Activated T-cell treated with anti-CD3 and anti-CD28 coated beads for 1 hour (primary cell): ENCODE measurements at regions not wholly inside any gene's neighbourhood (a gene's known extent, or its start where the extent isn't known, plus 50 kb on each side); places are given as distances from the start of the nearest gene placed in this dataset.

ENCODE experiments used
- DNase-seq: peaks from one replicate; pipeline ENCODE4 v3.0.0-alpha.2; 2020; ENCODE audit warnings: low read depth

DNA sequence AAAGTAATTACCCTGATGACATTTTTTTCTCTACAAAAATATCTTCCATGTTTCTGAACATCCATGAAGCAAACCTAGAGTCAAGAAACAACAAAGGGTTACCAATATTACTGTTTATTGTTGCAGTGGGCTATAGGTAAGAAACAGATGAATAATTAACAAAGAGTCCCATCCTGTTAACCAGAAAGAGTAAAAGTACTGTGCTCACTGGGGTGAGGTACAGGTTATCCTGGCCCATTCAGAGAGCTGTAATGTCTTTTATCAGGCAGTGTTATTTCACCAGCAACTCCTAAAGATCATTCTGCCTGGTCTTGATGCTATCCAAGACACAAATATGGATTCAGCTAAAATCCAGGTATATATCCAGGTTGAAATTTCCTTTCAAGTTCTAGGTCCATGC is 754.9 kb downstream of the SATB2 start:
- DNase-seq = no peak

DNA sequence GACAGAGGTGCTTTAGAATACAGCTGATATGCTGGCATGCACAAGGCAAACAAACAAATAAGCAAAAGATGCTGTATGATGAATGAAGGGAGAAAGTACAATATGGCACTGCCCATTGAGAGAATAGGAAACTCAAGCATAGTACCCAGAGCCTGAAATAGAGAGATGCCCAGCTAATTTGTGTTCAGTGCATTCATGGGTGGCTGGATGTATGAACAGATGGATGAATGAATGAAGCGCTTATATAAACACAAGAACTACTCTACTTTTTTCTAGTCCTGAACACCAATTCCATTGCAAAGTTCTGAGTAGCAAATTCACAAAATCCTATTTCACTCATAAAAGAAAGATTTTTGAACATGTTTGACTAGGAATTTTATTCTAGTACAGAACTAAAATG is 756.3 kb downstream of the SATB2 start:
- DNase-seq = no peak

DNA sequence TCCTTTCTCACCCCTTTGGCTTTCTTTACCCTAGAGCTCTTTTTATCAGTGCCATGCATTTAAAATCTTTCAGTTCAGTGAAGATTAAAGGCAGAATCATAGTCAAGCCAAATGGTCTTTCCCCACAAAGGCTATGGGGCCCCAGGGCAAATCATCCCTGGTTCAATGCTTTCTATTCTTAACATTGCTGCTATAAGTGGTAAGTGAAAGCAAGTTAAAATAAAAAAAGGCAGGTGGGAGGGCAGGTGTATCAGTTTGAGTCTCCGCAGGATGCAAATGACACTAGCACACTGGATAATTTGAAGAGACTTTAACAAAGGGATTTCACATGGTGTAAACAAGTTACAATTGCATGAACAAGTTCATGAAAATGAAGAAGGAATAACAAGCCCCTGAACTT is 757.4 kb downstream of the SATB2 start:
- DNase-seq = no peak

DNA sequence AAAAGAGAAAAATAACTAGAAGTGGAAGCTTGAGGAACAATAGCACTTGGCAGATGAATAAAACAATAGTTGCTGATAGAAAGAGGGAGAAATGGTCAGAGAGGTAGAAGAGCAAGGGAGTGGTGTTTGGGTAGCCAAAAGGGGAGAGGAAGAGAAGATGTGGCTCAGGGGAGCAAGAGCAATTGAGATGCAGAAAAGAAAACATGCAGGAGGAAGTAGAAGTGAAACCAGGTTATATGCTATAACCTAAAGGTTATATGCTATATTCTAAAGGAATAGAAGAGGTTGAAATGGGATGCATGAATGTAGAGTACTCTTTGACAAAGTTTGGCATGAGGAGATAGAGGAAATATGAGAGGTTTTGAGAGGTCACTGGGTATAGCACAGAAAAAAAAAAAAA is 759.5 kb downstream of the SATB2 start:
- DNase-seq = no peak

DNA sequence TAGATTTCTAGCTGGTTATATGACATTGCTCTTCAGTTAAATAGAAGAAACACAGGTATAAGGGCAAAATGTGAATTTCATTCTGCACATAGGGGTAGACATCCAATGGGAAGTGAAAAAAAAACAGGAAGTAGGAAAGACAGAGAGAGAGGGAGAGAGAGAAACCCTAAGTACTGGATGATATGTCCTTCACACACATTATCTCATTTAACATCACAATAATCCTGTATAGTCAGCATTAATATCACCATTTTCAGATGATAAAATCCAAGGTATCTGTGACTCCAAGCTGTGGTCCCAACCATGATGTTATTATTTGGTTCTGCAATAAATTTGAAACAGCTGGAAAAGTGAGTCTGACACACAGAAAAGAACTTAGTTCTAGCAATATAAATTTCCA is 759.9 kb downstream of the SATB2 start:
- no peak for DNase-seq

DNA sequence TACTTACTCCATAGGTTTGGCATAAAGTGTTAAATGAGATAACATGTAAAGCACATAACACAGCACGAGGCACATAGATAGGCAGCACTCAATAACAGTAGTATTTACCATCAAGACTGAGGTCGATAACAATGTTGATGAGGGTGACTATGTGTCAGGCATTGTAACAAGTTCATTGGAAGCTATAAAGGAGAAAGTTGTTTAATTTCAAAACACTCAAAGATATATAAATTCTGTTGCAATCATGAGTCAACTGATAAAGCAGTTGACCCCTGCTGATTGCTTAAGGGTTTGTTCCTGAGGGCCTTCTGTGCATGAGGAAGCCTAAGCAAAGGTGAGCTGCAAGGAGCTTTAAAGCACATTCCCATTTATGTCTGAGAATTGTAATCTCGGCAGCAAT is 760.5 kb downstream of the SATB2 start:
- no peak for DNase-seq

DNA sequence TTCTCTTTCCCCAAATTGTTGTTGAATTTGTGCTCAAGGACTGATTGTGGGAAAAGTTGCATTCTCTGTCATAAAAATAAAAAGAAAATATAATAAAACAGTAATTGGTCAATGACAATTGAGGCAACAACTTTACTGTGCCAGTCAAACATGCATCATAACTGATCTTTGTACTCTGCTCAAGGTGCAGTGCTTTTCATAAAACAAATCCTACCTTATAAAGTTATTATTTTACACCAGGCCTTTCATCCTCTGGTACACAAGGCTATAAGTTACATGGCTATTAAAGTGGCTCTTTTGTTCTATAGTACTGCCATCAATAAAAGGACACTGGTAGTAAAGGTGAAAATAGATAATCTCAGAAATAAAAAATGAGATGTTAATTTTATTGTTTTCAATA is 761.9 kb downstream of the SATB2 start:
- no peak for DNase-seq

DNA sequence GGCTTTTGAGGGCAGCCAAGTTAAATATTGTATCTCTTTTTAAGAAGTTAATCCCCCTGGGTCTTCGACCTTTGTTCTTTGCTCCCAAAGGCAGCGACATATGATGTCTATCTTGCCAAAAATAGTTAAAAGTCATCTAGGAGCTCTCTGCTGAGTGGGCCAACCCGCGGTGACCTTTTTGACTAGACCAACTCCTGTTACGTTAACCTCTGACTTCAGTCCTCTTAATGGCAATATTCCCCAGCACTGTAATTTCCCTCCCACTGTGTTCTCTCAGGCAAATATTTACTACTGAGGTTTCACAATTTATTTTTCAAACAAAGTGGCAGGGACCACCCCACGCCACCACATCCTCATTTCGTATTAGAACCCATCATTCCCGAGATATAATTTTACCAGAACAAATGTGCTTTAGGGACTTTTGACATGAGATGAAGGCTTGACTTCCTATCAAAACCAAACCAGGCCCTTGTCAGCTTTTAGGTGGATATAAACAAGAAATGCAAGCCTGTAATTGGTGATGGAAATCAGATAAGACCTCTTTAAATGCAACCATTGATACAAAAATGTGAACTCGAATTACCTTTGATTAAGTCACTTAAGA is 764.7 kb downstream of the SATB2 start:
- DNase-seq = no peak

DNA sequence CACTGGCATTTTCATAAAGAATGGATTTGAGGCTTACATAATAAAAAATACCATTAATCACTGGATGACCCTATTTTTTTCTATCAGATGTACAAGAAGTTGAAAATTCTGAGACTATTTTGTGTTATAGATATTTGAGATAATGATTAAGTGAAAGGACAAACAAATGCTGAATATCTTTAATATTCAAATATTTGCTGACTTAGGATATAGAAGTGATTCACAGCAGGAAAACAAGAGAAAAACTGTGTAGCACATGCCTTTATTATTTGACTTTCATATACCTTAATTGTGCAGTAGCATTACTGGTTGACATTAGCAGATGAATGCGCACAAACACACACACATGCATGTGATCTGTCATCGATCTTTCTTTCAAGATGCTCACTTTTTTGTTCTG is 766.5 kb downstream of the SATB2 start:
- no peak for DNase-seq

DNA sequence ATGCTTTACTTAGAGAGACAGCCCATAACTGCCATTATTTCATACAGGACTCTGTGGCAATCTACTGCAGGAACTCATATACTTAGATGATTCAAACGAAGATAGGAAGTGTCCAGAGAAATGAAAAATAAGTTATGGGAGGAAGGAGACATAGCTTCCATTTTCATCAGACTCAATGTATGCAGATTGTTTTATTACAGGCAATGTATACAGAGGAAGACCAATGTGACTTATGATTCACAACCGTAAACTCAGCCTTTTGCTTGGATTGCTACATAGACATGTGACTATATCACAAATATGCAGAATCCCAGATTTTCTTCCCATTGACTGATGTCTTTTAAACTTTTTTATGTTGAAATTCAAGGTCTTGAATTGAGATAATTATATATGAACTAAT is 793.4 kb downstream of the SATB2 start:
- DNase-seq = no peak

DNA sequence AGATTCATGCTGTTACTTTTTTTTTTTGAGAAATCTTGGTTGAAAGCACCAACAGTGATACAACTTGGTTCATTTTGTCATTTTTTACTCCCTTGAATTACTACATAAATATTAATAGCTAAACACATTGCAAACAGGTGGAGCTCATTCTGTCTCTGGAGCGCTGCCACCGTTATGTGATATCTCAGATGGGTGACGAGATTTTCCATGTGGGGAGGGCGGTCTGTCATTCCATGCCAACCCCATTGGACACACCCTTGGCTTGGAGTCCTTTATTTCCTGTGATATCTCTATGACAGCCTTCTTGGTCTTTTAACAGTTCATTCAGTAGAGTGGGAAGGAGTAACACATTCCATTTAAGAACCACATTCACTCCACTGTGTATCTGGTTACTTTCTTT is 794.8 kb downstream of the SATB2 start:
- DNase-seq = no peak

DNA sequence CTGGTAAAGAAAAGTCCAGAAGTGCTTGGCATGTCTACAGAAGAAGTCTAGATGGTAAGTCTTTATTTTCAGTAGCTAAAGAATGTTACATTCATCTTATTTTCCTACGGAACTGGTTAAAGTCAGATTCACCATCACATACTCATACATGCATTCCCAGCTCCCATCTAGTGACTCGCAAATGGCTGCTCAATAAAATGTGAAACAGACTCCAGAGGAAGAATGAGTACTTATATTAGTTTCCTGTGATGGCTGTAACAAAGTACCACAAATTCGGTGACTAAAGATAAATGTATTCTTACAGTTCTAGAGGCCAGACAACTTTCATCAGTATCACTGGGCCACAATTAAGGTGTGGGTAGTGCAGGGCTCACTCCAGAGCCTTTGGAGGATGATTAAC is 797.2 kb downstream of the SATB2 start:
- no peak for DNase-seq

DNA sequence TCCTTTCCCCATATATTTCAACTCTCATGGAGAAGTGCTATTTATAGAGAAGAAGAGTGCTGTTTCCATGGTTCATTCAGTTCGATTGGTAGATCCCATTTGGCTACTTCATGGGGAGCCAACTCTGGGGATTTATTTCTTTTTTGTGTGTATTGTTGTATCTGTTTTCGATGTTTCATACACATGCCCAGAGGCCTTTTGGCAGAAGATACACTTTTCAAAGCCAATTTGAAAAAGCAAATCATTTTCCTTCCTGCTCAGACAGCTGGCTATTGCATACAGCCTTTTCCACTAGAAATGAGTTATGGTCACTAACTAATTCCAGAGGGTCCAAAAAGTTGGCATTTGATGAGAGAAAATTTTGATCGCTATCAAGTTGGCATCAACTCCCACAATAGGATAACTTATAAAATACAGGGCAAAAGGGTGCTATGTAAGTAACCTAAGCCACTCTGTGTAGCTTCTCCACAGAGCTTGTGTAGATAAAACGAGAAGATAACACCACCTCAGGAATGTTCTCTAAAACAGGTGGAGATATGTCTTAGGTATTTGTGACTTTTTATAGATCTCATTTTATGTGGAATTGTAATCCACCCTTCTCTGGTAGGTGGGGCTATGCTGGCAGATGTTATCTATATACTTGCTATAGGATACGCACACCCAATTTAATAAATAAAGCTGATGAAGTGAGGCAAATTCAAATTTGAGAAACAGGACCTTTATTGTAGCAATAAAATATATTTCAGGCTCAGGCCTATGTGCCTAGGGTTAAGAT is 798.5 kb downstream of the SATB2 start:
- DNase-seq = no peak

DNA sequence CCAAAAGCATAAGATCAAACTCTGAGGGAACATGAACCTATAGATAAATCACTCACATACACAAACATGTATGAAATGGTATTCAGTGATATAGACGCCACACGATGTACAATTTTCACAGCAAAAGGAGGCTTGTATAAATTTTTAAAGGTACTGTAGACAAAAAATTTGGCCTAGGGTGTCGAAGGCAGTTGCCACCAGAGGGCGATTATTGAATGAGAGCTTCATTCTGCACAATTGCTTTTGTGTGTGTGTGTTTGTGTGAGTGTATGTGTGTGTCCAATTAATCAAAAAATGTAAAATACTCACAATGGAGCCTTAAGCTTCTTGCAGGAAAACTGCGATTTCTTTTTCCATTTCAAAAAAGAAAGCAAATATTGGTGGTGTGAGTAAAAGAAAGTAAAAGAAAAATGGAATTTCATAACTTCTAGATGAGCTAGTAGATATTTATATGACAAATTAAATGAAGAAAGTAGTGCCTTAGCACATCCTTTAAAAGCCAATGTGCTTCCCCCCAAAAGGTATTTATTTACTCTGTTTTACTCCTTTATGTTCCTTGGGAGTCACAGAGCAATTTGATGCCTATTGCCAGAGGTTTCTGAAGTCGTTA is 800.1 kb downstream of the SATB2 start:
- DNase-seq = no peak

DNA sequence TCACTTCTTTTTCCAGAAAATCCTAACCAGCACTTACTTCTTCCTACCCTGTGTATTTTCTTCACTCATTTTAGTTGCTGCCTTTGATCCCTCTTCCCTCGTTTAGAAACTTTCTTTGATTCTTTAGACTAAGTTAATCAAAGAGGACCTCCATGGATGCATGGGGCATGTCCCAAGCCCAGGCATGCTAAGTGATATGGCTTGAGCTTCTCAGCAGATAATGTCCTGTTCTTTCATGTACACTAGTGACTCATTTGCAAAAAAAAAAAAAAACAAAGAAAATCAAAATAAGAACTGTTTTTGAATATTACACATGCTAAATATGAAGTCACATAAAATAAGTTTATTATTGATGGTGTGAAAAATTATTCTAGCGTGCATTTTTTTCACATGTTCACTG is 800.9 kb downstream of the SATB2 start:
- DNase-seq = no peak

DNA sequence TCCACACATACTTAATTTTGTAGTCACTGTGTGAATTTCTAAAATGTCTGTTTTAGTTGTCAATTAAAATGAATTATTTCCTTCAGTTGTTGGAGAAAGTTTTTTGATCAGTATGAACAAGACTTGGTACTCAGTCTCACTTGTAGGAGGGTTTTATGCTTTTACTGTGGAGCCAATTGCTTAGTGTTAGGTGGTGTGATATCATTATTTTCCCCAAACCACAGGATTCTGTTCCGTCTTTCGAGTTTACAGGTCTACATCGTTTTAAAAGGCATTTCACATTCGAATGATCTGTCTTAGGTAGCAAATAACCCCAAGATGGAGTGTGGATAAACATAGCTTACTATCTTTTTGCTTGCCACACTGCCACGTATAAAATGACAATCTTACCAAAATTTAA is 803.1 kb downstream of the SATB2 start:
- DNase-seq = no peak

DNA sequence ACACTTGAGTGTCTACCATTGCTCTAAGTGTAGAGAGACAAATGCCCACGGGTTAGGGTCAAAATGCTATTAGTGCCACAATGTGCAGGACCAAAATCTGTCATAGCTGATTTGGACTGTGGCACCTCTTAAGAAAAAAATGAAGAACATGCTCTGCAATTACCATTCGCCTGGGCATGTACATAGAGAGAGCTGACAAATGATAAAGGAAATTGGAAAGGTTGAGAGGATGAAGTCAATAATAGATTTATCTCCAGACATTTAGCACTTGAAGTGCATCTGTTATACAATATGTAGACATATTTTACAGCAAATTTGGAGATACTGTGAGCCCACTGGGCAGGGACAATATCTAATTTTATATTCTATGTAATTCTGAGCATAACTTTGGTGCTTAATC is 804.4 kb downstream of the SATB2 start:
- DNase-seq = no peak

DNA sequence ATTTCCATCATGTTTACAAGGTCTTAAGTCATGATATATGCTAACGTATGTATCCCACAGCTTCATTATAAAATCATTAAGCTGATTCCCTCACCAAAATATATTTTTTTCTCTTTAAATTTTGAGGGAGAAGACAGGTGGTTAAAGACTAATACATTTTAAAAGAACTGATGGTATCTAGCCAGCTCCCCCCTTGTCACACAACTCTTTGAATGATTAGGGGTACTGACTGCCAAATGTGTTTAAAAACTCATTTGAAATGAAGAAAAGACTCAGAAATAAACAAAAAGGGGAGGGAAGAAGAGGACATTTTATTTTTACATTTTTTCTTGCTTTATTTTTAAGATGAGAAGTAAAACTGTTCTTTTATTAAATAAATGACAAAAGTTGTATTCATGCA is 805.3 kb downstream of the SATB2 start:
- DNase-seq = no peak

DNA sequence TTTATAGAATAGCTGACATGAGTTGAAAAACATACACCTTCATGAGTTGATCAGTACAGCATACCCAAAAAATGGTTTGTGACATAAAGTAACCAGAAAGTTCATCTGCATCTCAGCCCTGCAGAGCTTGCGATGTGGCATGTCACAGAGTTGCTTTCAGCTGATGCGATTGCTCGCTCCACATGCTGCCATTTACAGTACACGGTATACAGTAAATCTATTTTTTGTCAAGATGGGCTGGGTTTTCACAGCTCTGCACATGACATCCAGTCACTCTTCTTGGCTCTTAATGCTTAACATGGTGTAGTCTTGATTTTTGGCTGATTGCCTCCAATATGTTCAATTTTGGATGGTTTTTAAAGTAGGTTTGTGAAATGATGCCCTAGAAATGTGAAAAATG is 811.9 kb downstream of the SATB2 start:
- no peak for DNase-seq

DNA sequence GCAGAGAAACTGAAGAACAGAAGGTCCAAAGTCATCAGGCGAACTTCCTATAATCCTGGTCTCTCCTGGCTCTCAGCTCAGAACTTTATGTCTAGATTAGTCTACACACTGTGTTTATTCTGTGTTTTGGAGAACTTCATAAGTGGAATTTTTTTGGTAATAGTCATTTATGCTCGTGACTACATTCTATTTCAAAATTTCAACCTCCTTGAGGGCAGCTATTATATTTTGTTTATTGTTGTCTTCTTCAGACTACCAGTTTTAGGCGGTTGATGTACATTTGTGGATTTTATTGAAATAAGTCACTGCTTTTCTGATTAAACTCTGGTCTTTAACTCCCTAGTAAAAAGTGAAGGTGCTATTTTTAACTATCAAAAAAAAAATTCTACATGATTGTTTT is 816.6 kb downstream of the SATB2 start:
- DNase-seq = no peak

DNA sequence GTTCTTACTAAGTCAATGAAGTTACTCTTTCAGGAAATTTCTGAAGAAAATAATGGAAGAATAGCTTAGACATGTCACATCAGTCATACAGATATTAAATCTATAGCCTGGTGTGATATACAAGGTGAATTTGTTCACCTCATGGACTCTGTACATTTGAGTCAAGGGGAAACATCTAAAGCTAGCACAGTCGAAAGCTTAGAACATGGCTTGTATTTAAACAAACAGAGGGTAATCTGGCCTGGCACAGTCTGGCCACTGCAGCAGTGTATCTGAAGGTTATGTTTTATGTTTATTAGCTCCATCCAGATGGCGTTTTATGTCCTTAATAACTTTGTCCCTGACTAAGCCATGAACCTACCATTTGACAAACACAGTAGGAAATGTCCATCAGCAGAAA is 817.3 kb downstream of the SATB2 start:
- no peak for DNase-seq

DNA sequence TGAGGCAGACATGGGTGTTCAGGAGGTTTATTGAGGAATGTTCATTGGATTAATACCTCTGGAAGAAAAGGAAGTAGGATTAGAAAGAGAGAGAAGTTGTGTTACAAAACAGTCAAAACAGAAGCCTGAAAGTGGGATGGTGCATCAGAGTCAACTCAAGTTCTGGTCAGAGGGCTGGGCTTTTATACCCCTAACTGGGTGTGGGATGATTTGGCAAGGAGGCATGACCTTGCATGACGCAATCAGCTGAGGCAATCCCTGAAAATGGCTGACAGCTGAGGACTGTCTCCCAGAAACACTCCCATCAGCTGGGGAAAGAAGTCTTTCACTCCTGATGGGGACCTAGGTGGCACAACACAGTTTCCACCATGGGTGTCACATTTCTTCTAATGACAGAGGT is 818.2 kb downstream of the SATB2 start:
- no peak for DNase-seq

DNA sequence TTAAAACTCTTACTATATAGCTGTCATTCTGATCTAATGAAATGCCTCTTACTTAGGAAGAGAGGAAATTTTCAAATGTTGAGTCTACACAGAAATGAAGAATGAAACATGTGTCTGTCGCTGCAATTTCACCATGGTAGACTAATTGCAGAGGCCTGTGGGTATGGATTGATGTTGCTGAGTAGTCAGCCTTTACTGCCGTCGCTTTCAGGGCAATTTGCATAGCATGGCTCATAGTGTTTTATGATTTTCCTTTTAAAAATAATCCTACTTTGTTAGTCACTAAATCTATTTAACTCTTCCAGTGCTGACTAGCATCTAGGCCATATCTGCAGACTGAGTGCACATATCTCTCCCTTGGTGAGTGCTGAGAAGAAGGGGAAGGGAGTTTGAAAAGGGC is 819.2 kb downstream of the SATB2 start:
- DNase-seq = no peak

DNA sequence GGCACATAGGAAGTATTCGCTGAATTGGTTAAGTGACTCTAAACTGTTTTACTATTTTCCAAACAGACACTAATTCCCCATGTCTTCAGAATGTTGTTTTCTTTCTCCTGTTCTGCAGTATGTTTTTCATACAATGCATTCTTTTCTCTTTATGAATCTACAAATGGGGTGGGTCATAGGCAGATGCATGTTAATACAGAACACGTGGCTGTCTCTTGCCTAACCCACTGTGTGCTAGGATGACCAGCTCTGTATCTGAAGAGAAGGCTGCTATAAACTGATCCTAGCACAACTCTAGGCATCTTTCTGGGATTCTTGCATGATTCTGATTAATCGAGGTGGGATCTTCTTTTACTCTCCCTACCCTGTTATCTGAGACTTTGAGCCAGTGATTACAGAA is 826.0 kb downstream of the PLCL1 start:
- no peak for DNase-seq
